ENCODE measurements at regions not wholly inside any gene's neighbourhood (a gene's known extent, or its start where the extent isn't known, plus 50 kb on each side); places are given as distances from the start of the nearest gene placed in this dataset.
"Not testable (repeated sequence)": the region's sequence is repeated elsewhere in the genome, so short reads cannot be mapped to it uniquely, and the experiment has no call there.

DNA sequence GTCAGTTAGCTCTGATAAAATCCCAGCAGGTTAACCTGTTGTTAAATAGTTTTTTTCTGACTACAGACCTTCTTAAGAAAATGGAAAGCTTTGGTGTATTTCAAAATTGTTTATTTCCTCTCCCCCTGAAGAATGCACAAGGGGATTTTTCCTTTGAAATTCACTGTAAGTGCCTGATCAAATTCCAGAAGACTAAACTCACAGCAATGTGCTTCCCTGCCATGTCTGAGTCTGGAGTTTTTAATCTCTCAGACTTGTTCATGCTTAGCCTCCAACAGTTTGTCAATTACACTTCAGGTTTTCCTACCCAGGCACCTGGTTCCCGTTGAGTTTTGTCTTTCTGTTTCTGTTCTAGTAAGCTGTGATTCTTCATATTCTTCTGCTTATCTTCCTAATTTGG, 961.6 kb upstream of the CDH18 start:
- POLR2A ChIA-PET: no interaction called here
- CTCF ChIA-PET: no interaction called here
- no peak for DNase-seq (ENCODE audit: low read depth, low spot score)
- H3K4me3 ChIP-seq (ENCODE audit: low read depth, low read length): no peak overlapping the region
- TF ChIP-seq, protein P1, sequence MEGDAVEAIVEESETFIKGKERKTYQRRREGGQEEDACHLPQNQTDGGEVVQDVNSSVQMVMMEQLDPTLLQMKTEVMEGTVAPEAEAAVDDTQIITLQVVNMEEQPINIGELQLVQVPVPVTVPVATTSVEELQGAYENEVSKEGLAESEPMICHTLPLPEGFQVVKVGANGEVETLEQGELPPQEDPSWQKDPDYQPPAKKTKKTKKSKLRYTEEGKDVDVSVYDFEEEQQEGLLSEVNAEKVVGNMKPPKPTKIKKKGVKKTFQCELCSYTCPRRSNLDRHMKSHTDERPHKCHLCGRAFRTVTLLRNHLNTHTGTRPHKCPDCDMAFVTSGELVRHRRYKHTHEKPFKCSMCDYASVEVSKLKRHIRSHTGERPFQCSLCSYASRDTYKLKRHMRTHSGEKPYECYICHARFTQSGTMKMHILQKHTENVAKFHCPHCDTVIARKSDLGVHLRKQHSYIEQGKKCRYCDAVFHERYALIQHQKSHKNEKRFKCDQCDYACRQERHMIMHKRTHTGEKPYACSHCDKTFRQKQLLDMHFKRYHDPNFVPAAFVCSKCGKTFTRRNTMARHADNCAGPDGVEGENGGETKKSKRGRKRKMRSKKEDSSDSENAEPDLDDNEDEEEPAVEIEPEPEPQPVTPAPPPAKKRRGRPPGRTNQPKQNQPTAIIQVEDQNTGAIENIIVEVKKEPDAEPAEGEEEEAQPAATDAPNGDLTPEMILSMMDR (IDR thresholded peaks at IDR 0.05; ENCODE audit: insufficient read depth, low read length, missing control alignments): no peak

DNA sequence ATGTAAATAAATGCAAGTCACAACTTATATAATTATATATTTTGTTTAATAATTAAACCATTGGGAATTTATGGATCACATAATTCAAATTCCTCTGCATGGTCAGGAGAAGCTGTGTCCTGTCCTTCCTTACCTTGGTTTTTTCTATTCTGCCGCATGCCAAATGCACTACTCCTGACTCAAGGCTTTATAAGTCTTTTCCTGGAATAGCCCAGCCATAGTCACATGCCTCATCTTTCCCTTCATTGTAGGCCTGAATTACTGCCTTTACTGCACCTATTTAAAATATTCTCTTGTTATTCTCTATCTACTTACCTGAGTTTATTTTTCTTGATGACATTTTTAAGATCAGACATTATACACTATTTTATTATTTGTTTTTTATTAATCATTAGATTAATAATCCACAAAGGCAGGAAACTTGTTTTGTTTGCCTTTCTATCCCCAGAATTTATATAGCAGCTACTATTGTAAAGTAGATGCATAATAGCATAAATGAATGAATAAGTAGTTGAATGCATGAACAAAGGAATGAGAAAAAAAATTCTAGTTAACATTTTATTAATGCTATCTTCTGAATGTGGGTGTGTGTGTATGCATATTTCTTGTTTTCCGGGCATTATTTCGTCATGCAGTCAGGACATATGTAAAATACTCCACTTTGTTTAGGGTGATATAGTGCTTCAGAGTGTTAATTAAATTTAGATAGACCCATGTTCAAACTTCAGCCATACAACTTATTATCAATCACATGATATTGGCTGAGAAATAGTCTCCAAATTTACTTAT, 955.4 kb upstream of the CDH18 start:
- DNase-seq (ENCODE audit: low read depth, low spot score); POLR2A ChIA-PET; H3K4me3 ChIP-seq (ENCODE audit: low read depth, low read length); CTCF ChIA-PET: not testable (repeated sequence)

DNA sequence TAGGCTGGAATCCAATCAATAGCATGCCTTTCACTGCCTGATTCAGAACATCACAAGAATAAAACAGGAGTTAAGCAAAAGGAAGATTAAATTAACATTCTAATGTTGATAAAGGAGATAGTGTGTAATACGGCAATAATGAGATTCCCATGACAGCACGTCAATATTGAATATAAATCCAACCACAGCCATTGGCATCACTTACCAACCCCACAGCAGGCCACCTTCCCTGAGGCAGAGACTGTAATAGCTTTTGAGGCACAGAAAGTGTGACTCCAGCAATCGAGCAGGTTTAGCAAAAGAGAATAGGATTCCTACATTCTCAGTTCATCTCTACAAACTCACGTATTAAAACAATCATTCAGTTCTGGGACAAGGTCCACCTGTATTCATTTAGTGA, 954.6 kb upstream of the CDH18 start:
- DNase-seq (ENCODE audit: low read depth, low spot score); POLR2A ChIA-PET; CTCF ChIA-PET; H3K4me3 ChIP-seq (ENCODE audit: low read depth, low read length): not testable (repeated sequence)

DNA sequence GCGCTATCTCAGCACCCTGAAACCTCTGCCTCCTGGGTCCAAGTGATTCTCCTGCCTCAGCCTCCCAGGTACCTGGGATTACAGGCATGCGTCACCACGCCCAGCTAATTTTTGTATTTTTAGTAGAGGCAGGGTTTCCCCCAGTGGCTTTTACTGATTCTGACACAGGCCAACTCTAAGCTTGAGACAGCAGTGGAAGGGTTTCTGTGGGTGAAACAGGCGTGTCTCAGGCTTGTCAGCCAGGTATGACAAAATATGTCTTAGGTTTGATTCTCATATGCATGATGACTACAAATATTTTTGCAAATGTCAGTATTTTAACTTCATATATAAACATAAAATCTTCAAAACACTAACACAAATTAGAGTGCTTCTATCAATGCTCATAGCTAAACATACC, 952.8 kb upstream of the CDH18 start:
- CTCF ChIA-PET; H3K4me3 ChIP-seq (ENCODE audit: low read depth, low read length); DNase-seq (ENCODE audit: low read depth, low spot score); POLR2A ChIA-PET: not testable (repeated sequence)

DNA sequence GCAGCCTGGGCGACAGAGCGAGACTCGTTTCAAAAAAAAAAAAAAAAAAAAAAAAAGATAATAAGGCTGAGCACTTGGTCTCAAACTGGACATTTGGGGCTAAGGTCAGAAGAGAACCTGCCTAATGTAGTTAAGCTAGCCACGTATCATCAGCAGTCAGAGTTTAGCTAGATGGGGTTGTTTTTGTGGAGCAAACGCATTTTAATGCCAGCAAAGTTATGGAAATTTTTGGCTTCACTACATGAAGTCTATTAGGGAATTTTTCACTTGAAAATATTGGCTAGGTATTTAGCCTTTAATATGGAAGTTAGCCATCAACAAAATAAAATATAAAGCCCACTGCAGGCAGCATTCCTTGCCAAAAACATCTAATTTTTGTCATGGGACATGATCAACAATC, 902.9 kb upstream of the CDH18 start:
- CTCF ChIA-PET; H3K4me3 ChIP-seq (ENCODE audit: low read depth, low read length); DNase-seq (ENCODE audit: low read depth, low spot score); POLR2A ChIA-PET: not testable (repeated sequence)

DNA sequence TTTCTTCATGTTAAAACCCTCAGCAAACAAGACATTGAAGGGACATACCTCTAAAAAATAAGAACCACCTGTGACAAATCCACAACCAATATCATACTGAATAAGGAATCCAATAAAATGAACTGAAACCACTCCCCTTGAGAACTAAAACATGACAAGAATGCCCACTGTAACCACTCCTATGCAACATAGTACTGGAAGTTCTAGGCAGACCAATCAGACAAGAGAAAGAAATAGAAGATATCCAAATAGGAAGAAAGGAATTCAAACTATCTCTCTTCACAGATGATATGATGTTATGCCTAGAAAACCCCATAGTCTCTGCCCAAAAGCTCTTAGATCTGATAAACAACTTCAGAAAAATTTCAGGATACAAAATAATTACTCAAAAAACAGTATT, 887.7 kb upstream of the CDH18 start:
- POLR2A ChIA-PET; H3K4me3 ChIP-seq (ENCODE audit: low read depth, low read length); CTCF ChIA-PET; DNase-seq (ENCODE audit: low read depth, low spot score): not testable (repeated sequence)

DNA sequence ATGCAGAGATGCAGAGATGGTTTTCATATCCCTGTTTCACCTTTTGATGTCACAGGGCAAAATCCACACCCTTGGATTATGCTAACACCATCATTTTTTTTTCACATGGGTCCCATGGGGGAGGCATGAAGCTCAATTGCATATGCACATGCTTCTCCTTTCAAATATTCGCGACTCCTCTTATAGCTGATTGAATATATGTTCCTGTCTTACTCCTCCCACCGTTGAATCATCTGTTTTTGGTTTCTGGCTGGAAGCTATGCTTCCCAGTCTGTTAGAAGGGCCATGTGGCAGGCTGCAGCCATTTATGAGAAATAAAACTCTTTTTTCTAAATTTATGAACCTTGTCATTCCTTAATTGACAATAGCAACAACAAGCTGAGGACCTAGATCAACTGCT, 877.9 kb upstream of the CDH18 start:
- POLR2A ChIA-PET; CTCF ChIA-PET; DNase-seq (ENCODE audit: low read depth, low spot score); H3K4me3 ChIP-seq (ENCODE audit: low read depth, low read length): not testable (repeated sequence)

DNA sequence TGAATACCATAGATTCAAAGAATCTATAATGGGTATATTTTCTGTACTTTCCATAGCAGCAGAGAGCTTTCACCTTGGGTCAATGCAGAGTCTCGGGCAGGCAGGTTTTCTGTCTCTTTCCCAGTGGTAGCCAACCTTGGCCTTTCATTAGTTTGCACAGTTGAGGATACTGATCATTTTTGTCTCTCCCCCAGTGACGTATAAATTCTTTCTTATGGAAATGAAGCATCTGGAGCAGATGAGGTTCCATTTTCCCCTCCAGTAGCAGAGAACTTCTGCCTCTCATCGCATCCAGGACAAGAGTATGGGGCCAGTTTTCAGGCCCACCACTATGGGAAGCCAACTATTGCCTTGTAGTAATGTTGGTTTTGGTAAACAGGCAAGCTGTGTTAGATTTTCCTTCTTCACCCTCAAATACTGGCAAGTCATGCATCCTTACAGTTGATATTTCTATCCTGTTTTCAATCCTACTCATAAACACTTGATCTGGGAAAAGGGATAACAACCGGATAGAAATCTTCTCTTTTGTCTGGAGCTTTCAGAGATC, 845.2 kb upstream of the CDH18 start:
- DNase-seq (ENCODE audit: low read depth, low spot score): no peak
- no peak overlapping the region for H3K4me3 ChIP-seq (ENCODE audit: low read depth, low read length)
- TF ChIP-seq, protein P1 (IDR thresholded peaks at IDR 0.05; ENCODE audit: insufficient read depth, low read length, missing control alignments): no peak
- ChIA-PET CTCF (no interaction called here), POLR2A (no interaction called here)

DNA sequence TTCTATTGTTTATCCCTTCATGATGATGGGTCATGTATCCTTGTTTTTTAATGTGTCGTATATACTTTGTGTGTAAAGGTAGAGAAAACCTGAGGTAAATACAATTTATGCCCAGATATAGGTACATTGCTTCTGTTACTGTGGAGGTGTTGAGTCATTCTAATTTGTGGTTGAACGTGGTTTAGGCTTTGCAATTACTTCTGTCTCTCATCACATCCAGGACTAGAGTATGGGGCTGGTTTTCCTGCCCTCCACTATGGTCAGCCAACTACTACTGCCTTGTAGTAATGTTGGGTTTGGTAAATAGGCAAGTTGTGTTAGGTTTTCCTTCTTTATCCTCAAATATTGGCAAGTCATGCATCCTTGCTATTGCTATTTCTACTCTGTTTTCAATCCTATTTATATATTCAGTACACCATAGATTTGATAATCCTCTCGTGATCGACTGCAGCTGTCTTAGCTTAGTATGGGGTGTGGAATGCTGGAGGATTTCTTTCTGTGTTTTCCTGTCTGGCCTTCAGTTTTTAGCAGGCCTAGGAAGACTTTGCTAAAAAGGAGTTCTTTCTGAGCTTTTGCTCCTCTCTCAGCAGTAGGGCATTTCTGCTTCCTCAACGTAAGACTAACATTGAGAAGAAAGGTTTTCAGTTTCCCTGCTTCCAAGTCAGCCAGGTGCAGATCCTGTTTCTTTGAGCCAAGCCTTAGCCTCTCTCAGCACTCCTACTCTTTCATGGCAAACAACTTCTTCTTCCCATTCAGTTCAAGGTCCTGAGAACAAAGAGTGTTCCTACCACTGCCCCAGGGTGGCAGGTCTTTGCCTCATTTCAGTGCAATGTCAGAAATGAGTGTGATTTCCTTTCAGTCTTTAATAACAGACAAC, 844.4 kb upstream of the CDH18 start:
- ChIA-PET CTCF (no interaction called here), POLR2A (no interaction called here)
- TF ChIP-seq, protein P1 (IDR thresholded peaks at IDR 0.05; ENCODE audit: insufficient read depth, low read length, missing control alignments): no peak
- H3K4me3 ChIP-seq (ENCODE audit: low read depth, low read length): no peak overlapping the region
- no peak for DNase-seq (ENCODE audit: low read depth, low spot score)

DNA sequence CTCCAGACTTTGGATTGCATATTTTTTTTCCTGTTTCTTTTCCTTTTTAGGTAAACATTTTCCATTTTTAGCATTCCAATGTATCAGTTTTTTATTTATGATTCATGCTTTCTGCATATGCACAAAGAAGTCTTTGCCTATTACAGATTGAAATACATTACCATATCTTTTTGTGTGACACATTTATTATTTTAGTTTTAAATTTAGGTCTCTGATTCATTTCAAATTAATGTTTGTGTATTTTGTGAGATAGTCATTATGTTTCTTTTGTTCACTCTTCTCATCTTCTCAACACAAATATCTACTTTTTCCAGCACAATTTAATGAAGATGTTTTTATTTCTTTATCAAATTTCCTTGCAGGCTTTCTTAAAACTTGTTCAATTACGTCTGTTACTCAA, 838.0 kb upstream of the CDH18 start:
- POLR2A ChIA-PET; DNase-seq (ENCODE audit: low read depth, low spot score); H3K4me3 ChIP-seq (ENCODE audit: low read depth, low read length); CTCF ChIA-PET: not testable (repeated sequence)

DNA sequence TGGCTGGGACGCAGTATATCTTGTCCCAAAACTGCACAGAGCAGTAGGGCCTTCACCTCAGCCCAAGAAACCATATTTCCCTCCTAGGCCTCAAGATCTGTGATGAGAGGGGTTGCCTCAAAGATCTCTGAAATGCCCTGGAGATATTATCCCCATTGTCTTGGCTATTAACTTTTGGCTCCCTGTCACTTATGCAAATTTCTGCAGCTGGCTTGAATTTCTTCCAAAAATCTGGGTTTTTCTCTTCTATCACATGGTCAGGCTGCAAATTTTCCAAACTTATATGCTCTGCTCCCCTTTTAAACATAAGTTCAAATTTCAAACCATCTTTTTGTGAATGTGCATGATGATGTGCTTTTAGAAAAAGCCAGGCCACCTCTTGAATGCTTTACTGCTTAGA, 809.2 kb upstream of the CDH18 start:
- CTCF ChIA-PET; H3K4me3 ChIP-seq (ENCODE audit: low read depth, low read length); POLR2A ChIA-PET; DNase-seq (ENCODE audit: low read depth, low spot score): not testable (repeated sequence)

DNA sequence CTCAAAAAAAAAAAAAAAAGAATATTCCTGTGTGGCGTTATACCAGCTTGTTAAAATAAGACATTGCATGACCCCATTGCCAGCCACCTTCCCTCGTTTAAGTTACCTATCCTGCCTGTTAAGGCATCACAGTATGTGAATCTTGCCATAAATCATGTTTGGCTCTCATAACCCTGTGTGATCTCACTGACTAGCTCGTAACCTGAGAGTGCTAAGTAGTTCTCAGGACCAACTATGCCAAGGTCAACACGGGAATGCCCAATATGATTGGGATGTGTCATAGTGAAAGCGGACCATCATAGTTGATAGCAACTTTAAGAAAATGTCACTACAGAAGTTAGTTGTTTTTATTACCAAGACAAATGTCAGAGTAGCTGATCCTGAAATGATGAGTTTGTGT, 796.8 kb upstream of the CDH18 start:
- CTCF ChIA-PET; H3K4me3 ChIP-seq (ENCODE audit: low read depth, low read length); DNase-seq (ENCODE audit: low read depth, low spot score); POLR2A ChIA-PET: not testable (repeated sequence)

DNA sequence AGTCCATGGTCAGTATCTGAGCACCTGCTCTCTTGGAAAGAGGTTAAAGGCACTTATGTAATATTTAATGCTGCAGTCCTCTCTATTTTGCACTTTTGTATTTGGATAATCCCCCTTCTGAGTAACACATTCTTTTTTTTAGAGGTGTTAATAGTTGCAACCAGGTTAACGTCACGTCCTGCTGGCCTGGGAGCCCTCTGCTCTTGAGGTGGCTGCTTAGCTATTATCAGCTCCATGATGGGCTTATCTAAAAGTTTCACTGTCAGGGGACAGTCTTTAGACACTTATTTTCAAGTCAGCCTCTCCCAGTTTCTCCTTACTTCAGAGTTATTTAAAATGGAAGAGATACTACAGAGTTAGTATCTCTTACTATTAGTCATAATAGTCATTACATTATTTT, 795.5 kb upstream of the CDH18 start:
- POLR2A ChIA-PET; DNase-seq (ENCODE audit: low read depth, low spot score); H3K4me3 ChIP-seq (ENCODE audit: low read depth, low read length); CTCF ChIA-PET: not testable (repeated sequence)

Measured in AG04449 (cell line).